Retinal pigment epithelial cell (primary cell): ENCODE measurements at regions not wholly inside any gene's neighbourhood (a gene's known extent, or its start where the extent isn't known, plus 50 kb on each side); places are given as distances from the start of the nearest gene placed in this dataset.

Experiments
- DNase-seq: peaks from one replicate; pipeline ENCODE4 v3.0.0-alpha.2; 2010; ENCODE audit warnings: low read depth
- H3K4me3 ChIP-seq: 2 replicates; pipeline ENCODE4 v1.5.1; 2011; ENCODE audit warnings: mild to moderate bottlenecking, low read length, control low read depth, moderate library complexity
- CTCF ChIP-seq: conservative IDR thresholded peaks from 2 replicates; pipeline ENCODE4 v1.5.1; 2011; ENCODE audit warnings: low read depth, low read length, control low read depth, inconsistent platforms

- DNase-seq = no peak
- H3K4me3 ChIP-seq = no peak overlapping the region
- TF ChIP-seq CTCF = no peak
These were observed 693.0 kb downstream of the LRFN5 start for GRCh38 chr14:42299692-42300091.

GRCh38 chr14:42293180-42293579, 686.5 kb downstream of the LRFN5 start:
- no peak for DNase-seq
- no peak for TF ChIP-seq CTCF

GRCh38 chr14:42277840-42278239, 671.2 kb downstream of the LRFN5 start:
- no peak for DNase-seq
- no peak for TF ChIP-seq CTCF
- no peak overlapping the region for H3K4me3 ChIP-seq

More at GRCh38 chr14:42293180-42293579, 686.5 kb downstream of the LRFN5 start:
- H3K4me3 ChIP-seq = no peak overlapping the region

- TF ChIP-seq CTCF = no peak
- no peak overlapping the region for H3K4me3 ChIP-seq
- no peak for DNase-seq
These were observed 662.6 kb downstream of the LRFN5 start for GRCh38 chr14:42269234-42269633.

GRCh38 chr14:42248131-42248530, 641.5 kb downstream of the LRFN5 start:
- no peak for TF ChIP-seq CTCF

GRCh38 chr14:42241101-42241500, 634.4 kb downstream of the LRFN5 start:
- no peak for TF ChIP-seq CTCF
- H3K4me3 ChIP-seq = no peak overlapping the region
- no peak for DNase-seq

More at GRCh38 chr14:42248131-42248530, 641.5 kb downstream of the LRFN5 start:
- H3K4me3 ChIP-seq = no peak overlapping the region
- DNase-seq = no peak

- no peak overlapping the region for H3K4me3 ChIP-seq
- no peak for TF ChIP-seq CTCF
- no peak for DNase-seq
These were observed 623.3 kb downstream of the LRFN5 start for GRCh38 chr14:42229976-42230375.
